Chondrocyte (in vitro differentiated cells): ENCODE measurements at regions not wholly inside any gene's neighbourhood (a gene's known extent, or its start where the extent isn't known, plus 50 kb on each side); places are given as distances from the start of the nearest gene placed in this dataset.

Experiments
- DNase-seq: peaks from one replicate; pipeline ENCODE4 v3.0.0; 2021; ENCODE audit warnings: mixed read lengths, low spot score
- H3K27ac Mint-ChIP-seq: one replicate; pipeline ENCODE4 v1.8.0; 2021; ENCODE audit warnings: mild to moderate bottlenecking, moderate library complexity, mixed read lengths; ENCODE audit not compliant: unreplicated experiment
- H3K27me3 Mint-ChIP-seq: 2 replicates; pipeline ENCODE4 v1.8.0; 2021; ENCODE audit warnings: low read depth, mixed read lengths
- H3K36me3 Mint-ChIP-seq: 2 replicates; pipeline ENCODE4 v1.8.0; 2021; ENCODE audit warnings: low read depth, mixed read lengths
- H3K4me1 Mint-ChIP-seq: 2 replicates; pipeline ENCODE4 v1.8.0; 2021; ENCODE audit warnings: low read depth, mild to moderate bottlenecking, mixed read lengths
- H3K4me3 Mint-ChIP-seq: one replicate; pipeline ENCODE4 v1.8.0; 2021; ENCODE audit warnings: mild to moderate bottlenecking, moderate library complexity, mixed read lengths; ENCODE audit not compliant: unreplicated experiment
- H3K9me3 Mint-ChIP-seq: 2 replicates; pipeline ENCODE4 v1.8.0; 2021; ENCODE audit warnings: low read depth, mixed read lengths
- CTCF ChIP-seq: fragments of 200-600 bp; sonication (generic); IDR thresholded peaks from 2 replicates; pipeline ENCODE4 v1.5.0; 2021; ENCODE audit warnings: antibody characterized with exemption, mild to moderate bottlenecking, moderate library complexity

- Mint-ChIP-seq H3K27me3 (no peaks in the 10 kb centered on the region), H3K4me3 (no peak overlapping the region), H3K9me3 (no peaks in the 10 kb centered on the region), H3K36me3 (no peaks in the 10 kb centered on the region), H3K27ac (no peak overlapping the region), H3K4me1 (peaks cover 14% of the 10 kb centered on the region)
- no peak for TF ChIP-seq CTCF
- no peak for DNase-seq
Observed at GRCh38 chr2:37836270-37836669, 88.8 kb upstream of the RMDN2 start.

GRCh38 chr2:37836711-37837110, 88.4 kb upstream of the RMDN2 start:
- Mint-ChIP-seq H3K4me1 (peaks cover 12% of the 10 kb centered on the region), H3K4me3 (no peak overlapping the region), H3K27ac (no peak overlapping the region), H3K36me3 (no peaks in the 10 kb centered on the region), H3K27me3 (no peaks in the 10 kb centered on the region), H3K9me3 (no peaks in the 10 kb centered on the region)
- no peak for DNase-seq
- no peak for TF ChIP-seq CTCF

- Mint-ChIP-seq H3K4me1 (peaks cover 10% of the 10 kb centered on the region), H3K27ac (no peak overlapping the region), H3K9me3 (no peaks in the 10 kb centered on the region), H3K36me3 (no peaks in the 10 kb centered on the region), H3K4me3 (no peak overlapping the region), H3K27me3 (no peaks in the 10 kb centered on the region)
- no peak for DNase-seq
- TF ChIP-seq CTCF = no peak
Observed at GRCh38 chr2:37837628-37838328, 87.3 kb upstream of the RMDN2 start.

- peaks cover under 1% of the 10 kb centered on the region for H3K9me3 Mint-ChIP-seq
- H3K27me3 Mint-ChIP-seq = no peaks in the 10 kb centered on the region
- no peak overlapping the region for H3K27ac Mint-ChIP-seq
- H3K4me3 Mint-ChIP-seq = no peak overlapping the region
- DNase-seq = no peak
- H3K4me1 Mint-ChIP-seq = peaks cover 12% of the 10 kb centered on the region
- no peaks in the 10 kb centered on the region for H3K36me3 Mint-ChIP-seq
- no peak for TF ChIP-seq CTCF
Observed at GRCh38 chr2:37838541-37839167, 86.4 kb upstream of the RMDN2 start.

- Mint-ChIP-seq H3K27me3 (no peaks in the 10 kb centered on the region), H3K4me3 (no peak overlapping the region), H3K9me3 (peaks cover 6% of the 10 kb centered on the region), H3K36me3 (no peaks in the 10 kb centered on the region), H3K4me1 (peaks cover 14% of the 10 kb centered on the region), H3K27ac (no peak overlapping the region)
- DNase-seq = no peak
- TF ChIP-seq CTCF = no peak
Observed at GRCh38 chr2:37839991-37840390, 85.1 kb upstream of the RMDN2 start.
